UCSD-AML1 (cell line): ENCODE measurements at regions not wholly inside any gene's neighbourhood (a gene's known extent, or its start where the extent isn't known, plus 50 kb on each side); places are given as distances from the start of the nearest gene placed in this dataset.
"Not testable (repeated sequence)": the region's sequence is repeated elsewhere in the genome, so short reads cannot be mapped to it uniquely, and the experiment has no call there.

Experiments
- DNase-seq: peaks from one replicate; lab custom pipeline; 2025; ENCODE audit not compliant: unreplicated experiment; lab: John Stamatoyannopoulos, UW

DNA sequence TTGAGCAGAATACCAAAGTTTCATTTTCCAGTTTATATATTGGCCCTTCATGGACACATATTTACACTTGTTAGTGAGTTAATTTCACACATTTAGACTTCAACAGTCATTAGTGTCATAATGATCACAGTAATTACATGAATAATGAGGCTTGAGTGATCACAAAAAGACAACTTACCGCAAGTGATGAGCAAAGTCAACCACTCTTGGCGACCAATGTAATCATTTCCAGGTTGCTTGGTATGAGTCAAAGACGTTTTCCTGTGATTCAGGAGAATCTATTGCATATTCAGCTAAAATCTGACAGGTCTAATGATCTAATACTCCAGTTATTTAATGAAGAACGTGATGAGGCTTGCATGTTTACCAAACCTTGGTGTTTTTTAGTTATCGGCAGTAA, 407.9 kb upstream of the TENM3 start:
- DNase-seq: no peak

GRCh38 chr4:181838253-181838652, 404.9 kb upstream of the TENM3 start:
- DNase-seq: no peak

GRCh38 chr4:181843797-181844196, 399.4 kb upstream of the TENM3 start:
- DNase-seq: not testable (repeated sequence)

DNA sequence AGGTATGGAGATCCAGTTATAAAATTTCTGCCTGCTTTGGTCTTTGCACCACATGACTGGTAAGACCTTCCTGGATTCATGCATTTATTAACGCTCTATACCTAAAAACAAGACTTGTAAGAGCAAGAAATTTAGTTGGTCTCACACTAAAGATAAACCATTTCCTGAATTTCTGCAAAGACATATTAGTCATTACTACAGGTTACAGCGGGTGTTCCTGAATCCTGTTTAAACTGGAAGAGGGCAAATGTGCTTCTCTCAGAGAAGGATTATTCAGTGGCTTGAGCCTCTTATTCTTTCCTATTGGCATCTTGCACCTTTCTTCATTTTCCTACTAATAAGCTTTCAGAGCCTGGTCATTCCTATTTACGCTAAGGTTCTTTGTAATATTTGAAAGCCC, 397.6 kb upstream of the TENM3 start:
- no peak for DNase-seq

GRCh38 chr4:181846934-181847333, 396.3 kb upstream of the TENM3 start:
- DNase-seq: no peak

DNA sequence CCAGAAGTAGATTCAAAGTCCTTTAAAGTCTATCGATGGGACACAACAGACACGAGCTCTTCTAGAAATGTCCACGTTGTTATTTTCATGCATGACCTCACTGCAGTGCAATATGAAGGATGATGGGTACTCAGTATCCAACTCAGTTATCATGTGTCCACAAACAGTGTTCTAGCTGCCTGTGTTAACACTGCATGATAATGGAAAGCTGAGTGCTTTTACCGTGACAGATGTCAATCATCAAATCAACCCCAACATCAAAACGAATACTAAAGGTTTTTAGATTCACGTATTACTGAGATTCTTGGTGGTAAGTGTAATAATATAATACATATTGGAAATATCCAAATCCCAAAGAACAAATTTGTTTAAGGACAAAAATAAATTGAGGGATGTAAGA, 394.8 kb upstream of the TENM3 start:
- no peak for DNase-seq

- no peak for DNase-seq
Measured at GRCh38 chr4:181849472-181849871, 393.7 kb upstream of the TENM3 start.

DNA sequence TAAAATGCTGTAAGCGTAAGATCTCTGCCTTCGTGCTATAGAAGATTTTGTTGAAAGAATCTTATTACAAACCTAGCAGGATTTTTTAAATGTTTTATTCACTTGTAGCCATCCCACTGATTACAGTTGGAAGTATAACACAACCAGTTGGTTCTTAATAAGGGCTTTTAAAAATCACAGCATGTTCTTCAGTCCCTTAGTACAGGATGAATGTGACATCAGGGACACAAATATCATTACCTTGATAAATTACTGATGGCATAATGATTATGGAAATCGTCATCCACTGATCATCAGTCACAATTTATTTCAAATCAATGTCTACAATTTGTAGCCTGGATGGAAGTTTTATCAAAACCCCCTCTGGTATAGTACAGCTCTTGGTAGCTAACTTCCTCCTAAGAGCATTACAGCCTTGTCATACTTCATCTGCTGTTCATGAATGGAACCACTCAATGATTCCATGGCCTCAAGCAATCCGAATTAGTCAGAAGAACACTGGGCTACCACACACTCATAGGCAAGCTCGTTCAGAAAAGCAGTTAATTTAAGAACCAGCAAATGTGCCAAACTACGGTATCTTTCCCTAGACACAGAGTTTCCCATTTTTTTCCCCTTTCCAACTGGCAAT, 389.2 kb upstream of the TENM3 start:
- no peak for DNase-seq

- DNase-seq: no peak
Measured at GRCh38 chr4:181855307-181855706, 387.9 kb upstream of the TENM3 start.

- DNase-seq: not testable (repeated sequence)
Measured at GRCh38 chr4:181857471-181857870, 385.7 kb upstream of the TENM3 start.

DNA sequence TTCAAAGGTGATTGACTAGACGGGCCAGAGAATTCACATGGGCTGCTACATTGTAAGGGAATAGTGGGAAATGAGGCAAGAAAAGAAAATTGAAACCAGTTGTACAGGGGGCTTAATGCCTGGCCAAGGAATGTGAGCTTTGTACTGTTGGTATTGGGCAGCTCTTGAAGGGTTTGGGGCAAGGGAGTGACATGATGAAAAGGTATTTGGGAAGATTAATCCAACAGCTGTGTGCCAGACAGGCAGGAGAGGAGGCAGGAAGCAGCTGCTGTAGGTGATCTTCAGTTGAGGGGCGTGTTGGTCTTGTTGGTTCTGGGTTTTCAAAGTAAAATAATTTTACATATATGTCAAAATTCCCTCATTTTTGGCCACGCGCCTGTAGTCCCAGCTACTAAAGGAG, 384.5 kb upstream of the TENM3 start:
- no peak for DNase-seq

- DNase-seq: no peak
Measured at GRCh38 chr4:181859439-181859838, 383.8 kb upstream of the TENM3 start.

DNA sequence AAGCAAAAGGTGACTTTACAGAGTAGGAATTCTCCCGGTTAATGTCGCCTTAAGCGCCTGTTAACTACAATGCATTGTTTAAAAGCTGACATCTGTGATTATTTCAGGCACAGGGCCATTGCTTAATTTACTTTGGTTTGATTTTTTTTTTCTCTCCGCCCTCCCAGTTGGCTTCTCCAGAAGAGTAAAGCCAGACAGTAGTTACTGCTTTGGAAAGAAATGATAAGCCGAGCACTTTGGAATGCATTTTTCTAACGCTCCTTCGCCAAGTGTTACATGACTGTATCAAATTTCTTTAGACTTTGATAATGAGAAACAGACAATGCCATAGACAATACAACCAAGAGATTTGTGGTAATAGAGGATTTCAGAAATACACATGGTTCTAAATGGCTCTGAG, 383.0 kb upstream of the TENM3 start:
- no peak for DNase-seq

- DNase-seq: no peak
Measured at GRCh38 chr4:181860668-181861067, 382.5 kb upstream of the TENM3 start.

- no peak for DNase-seq
Measured at GRCh38 chr4:181863856-181864255, 379.3 kb upstream of the TENM3 start.

GRCh38 chr4:181870326-181870725, 372.9 kb upstream of the TENM3 start:
- no peak for DNase-seq

DNA sequence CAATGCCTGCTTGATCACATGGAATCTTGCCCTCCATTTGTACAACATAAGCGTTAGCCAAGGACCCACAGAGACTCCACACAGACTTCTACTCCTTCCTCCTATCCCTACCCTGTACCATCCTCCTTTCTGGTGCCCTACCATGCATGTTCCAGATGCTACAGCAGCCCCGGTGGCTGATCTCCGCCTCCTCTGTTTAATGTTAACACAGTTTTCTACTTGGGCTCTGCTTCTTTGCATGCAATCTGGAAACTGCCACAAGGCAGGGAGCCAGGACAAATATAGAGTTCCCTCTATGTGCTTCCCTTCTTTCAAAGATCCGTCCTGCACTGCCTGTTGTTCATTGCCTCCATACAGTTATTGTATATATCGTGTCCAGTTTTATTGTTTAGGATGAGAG, 368.6 kb upstream of the TENM3 start:
- no peak for DNase-seq

- no peak for DNase-seq
Measured at GRCh38 chr4:181877329-181877848, 365.8 kb upstream of the TENM3 start.

GRCh38 chr4:181890031-181890430, 353.2 kb upstream of the TENM3 start:
- no peak for DNase-seq

GRCh38 chr4:181890911-181891310, 352.3 kb upstream of the TENM3 start:
- no peak for DNase-seq

DNA sequence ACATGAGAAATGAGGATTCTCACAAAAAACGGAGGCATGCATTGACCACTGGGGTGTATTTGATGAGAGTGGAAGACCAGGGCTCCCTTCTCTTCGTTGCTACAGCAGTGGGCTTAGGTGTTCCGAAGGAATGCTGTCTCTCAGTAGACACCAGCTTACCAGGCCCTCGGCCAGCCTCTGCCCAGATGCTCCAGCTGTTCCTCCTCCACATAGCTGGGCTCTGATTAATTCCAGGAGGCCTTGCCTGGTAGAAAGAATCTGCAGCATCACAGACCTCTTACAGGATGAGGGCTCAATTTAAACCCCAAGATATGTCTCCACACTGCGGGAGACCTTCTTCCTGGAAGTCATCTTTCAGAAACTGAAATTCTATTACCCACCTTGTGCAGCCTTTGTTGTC, 346.6 kb upstream of the TENM3 start:
- DNase-seq: no peak

DNA sequence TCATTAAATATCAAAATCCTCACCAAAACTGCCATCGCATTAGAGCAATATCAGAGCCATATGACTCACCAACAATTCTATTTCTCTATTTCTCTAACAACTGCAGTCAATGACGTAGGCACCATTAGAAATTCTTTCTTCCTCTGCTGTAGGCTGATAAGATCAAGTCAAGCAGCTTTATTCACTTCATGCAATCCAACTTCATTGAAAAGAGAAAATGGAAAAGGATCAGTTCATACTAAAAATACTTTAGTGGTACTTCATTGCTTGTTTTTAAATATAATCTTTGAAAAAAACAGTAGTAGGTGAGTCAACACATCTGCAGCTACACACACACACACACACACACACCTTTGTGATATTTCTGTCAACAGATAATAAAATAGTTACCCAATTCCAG, 345.3 kb upstream of the TENM3 start:
- DNase-seq: no peak

DNA sequence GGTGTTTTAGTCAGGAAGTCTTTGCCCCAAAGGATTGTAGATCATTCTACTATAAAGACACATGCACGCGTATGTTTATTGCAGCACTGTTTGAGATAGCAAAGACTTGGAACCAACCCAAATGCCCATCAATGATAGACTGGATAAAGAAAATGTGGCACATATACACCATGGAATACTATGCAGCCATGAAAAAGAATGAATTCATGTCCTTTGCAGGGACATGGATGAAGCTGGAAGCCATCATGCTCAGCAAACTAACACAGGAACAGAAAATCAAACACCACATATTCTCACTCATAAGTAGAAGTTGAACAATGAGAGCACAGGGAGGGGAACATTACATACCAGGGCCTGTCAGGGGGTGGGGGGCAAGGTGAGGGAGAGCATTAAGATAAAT, 340.8 kb upstream of the TENM3 start:
- DNase-seq: not testable (repeated sequence)
